GM18517 (cell line): ENCODE measurements at regions not wholly inside any gene's neighbourhood (a gene's known extent, or its start where the extent isn't known, plus 50 kb on each side); places are given as distances from the start of the nearest gene placed in this dataset.

Experiments
- ATAC-seq: cut with Tn5 transposase; IDR thresholded peaks from one replicate; pipeline ENCODE4 v1.9.1; 2021; ENCODE audit warnings: mild to moderate bottlenecking, moderate library complexity; ENCODE audit not compliant: unreplicated experiment

- ATAC-seq: no peak
Measured at GRCh38 chr16:17691106-17691898, 220.5 kb upstream of the XYLT1 start.

- ATAC-seq: no peak
Measured at GRCh38 chr16:17685447-17685846, 214.7 kb upstream of the XYLT1 start.

DNA sequence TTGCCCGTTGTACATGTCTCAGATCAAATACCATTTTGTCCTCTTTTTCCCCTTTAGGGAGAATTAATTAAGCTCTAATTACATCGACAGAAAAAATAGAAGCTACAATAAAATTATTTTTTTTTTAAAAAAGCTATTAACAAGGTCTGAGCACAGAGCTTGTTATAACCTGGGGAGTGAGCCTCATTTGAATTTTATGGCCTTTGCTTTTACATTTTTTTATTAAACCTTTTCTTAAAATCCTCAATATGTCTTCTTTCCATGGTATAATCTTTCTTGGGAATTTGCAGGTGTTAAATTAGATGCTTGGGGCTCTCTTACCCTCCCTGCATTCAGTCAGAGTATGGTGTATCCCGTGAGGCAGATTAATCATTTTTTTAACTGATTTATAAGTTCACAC lies 212.5 kb upstream of the XYLT1 start:
- no peak for ATAC-seq

DNA sequence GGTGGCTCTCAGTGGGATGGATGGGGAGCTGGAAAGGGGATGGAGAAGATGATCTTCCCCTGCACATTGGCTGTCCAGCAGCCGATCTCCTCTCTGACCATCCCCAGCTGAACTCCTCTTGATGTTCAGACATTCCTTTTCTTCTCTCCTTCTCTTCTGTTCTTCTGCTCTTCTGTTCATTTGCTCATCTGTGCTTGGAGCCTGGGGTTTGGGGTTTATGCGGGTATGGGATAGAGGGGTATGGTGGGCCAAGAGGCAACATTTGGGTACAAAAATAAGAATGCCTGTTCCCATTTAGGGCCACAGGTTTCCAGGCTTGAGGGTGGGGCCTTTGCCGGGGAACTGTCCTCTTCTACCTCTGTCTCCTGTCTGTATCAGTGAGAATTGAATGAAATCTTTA lies 205.4 kb upstream of the XYLT1 start:
- no peak for ATAC-seq

GRCh38 chr16:17668386-17668785 lies 197.6 kb upstream of the XYLT1 start:
- ATAC-seq: no peak

GRCh38 chr16:17666293-17666692 lies 195.5 kb upstream of the XYLT1 start:
- no peak for ATAC-seq

DNA sequence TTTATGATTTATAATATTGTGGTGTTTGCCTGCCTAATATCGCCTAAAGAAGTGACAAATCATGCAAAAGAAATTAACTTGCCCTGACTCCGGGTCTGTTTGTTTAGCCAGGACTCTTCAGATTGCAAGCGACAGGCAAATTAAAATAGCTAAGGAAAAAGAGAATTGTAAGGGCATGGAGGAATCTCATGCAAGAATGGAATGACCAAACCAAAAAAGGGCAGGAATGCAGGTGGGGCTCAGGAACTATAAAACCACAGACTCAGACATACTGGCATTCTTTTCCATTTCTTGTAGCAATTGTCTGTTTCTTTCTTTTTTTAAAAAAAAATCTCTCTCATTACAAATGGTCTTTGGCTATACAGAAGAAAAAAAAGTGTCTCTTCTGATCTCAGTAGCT lies 188.1 kb upstream of the XYLT1 start:
- no peak for ATAC-seq

- ATAC-seq: no peak
Measured at GRCh38 chr16:17657045-17657444, 186.3 kb upstream of the XYLT1 start.

GRCh38 chr16:17654571-17654970 lies 183.8 kb upstream of the XYLT1 start:
- no peak for ATAC-seq

- ATAC-seq: no peak
Measured at GRCh38 chr16:17654142-17654541, 183.4 kb upstream of the XYLT1 start.

GRCh38 chr16:17647879-17648872 lies 177.4 kb upstream of the XYLT1 start:
- no peak for ATAC-seq

- no peak for ATAC-seq
Measured at GRCh38 chr16:17643935-17644334, 173.2 kb upstream of the XYLT1 start.

- no peak for ATAC-seq
Measured at GRCh38 chr16:17641990-17642389, 171.2 kb upstream of the XYLT1 start.

GRCh38 chr16:17638134-17638533 lies 167.4 kb upstream of the XYLT1 start:
- ATAC-seq: no peak

GRCh38 chr16:17635183-17635582 lies 164.4 kb upstream of the XYLT1 start:
- no peak for ATAC-seq

GRCh38 chr16:17633181-17633951 lies 162.6 kb upstream of the XYLT1 start:
- ATAC-seq: no peak

GRCh38 chr16:17632667-17633066 lies 161.9 kb upstream of the XYLT1 start:
- no peak for ATAC-seq

GRCh38 chr16:17629936-17630335 lies 159.2 kb upstream of the XYLT1 start:
- ATAC-seq: no peak

- no peak for ATAC-seq
Measured at GRCh38 chr16:17628983-17629382, 158.2 kb upstream of the XYLT1 start.

DNA sequence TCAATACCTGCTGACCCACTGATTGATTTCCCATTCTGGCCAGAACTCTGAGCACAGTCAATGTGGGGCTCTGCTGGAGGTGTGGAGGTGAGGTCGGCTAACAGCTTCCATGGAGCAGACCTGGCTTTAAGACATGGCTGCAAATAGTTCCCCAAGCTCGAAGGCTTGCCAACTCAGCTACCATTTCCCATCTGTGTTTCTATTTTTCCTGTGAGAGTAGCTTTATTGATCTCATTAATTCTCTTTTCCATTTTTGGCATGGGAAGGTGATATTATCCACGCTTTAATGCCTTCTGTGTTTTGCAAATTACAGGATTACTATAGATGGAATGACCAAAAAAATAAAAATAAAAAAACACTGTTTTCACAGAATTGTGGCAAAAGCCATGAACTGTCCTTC lies 151.6 kb upstream of the XYLT1 start:
- ATAC-seq: no peak

DNA sequence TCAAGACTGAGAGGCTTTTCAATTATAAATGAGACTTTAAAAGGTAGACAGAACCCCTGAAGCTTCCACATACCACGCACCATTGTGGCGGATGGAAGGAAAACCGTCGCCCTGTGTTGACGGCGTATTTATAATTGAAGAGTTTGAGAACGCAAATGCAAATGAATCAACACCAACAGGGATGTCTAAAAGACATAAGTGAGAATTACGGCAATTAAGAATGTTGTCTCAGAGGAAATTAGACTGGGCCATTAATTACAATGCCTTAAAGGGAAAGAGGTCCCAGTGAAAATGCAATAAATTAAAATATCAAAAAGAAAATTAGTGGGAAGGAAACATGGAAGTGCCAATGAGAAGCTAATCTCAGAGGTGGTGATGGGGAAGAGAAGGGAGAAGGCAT lies 148.5 kb upstream of the XYLT1 start:
- no peak for ATAC-seq
